ENCODE measurements at regions not wholly inside any gene's neighbourhood (a gene's known extent, or its start where the extent isn't known, plus 50 kb on each side); places are given as distances from the start of the nearest gene placed in this dataset.

DNA sequence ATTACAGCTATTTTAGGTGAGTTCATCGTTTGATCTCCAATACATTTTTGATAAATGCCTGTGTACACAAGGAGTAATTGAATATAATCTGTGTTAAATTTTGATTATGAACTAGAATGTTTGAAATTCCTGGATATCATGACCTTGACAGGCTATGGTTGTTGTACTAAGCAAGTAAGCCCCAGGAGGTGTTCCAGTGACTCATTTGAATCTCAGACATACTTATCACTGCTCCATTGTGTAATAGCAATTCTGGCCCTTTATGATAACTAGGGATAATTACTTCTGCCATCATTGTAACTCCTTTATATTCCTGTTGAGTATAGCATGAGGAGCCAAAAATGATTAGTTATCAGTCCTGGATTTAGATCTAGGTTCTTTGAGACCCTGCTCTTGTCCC is 1424.6 kb upstream of the ADGRB3 start:
- H3K4me1 ChIP-seq (replicated peaks), result peaks cover 5% of the 10 kb centered on the region
- H3K4me3 ChIP-seq, result no peak overlapping the region
- H3K9me3 ChIP-seq, result no peaks in the 10 kb centered on the region
- DNase-seq (ENCODE audit: low spot score), result no peak
- WGBS, result 74% methylated on average over 1 of the region's 1 CpG
- no peaks in the 10 kb centered on the region for H3K27me3 ChIP-seq (replicated peaks; ENCODE audit: insufficient read depth)
- no peak overlapping the region for H3K27ac ChIP-seq
- TF ChIP-seq POLR2AphosphoS5 (IDR thresholded peaks at IDR 0.05), result no peak
- no peaks in the 10 kb centered on the region for H3K36me3 ChIP-seq
- intact Hi-C loops (cut with DNase I), result no loop called here

DNA sequence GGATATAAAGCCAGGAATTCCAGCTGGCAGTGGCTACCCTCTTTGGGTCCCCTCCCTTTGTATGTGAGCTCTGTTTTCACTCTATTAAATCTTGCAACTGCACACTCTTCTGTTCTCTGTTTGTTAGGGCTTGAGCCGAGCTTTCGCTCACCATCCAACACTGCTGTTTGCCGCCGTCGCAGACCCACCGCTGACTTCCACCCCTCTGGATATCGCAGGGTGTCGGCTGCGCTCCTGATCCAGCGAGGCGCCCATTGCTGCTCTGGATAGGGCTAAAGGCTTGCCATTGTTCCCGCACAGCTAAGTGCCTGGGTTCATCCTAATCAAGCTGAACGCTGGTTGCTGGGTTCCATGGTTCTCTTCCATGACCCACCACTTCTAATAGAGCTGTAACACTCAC is 1433.5 kb upstream of the ADGRB3 start:
- Histone ChIP-seq H3K4me1 (replicated peaks) (no peaks in the 10 kb centered on the region), H3K27ac (no peak overlapping the region), H3K27me3 (replicated peaks; ENCODE audit: insufficient read depth) (no peaks in the 10 kb centered on the region), H3K4me3 (no peak overlapping the region), H3K9me3 (no peaks in the 10 kb centered on the region), H3K36me3 (no peaks in the 10 kb centered on the region)
- DNase-seq (ENCODE audit: low spot score), result no peak
- 99% methylated on average over 13 of the region's 13 CpGs for WGBS
- TF ChIP-seq POLR2A (IDR thresholded peaks at IDR 0.05) (no peak), POLR2AphosphoS5 (IDR thresholded peaks at IDR 0.05) (no peak)
- TF ChIP-seq, protein P1, sequence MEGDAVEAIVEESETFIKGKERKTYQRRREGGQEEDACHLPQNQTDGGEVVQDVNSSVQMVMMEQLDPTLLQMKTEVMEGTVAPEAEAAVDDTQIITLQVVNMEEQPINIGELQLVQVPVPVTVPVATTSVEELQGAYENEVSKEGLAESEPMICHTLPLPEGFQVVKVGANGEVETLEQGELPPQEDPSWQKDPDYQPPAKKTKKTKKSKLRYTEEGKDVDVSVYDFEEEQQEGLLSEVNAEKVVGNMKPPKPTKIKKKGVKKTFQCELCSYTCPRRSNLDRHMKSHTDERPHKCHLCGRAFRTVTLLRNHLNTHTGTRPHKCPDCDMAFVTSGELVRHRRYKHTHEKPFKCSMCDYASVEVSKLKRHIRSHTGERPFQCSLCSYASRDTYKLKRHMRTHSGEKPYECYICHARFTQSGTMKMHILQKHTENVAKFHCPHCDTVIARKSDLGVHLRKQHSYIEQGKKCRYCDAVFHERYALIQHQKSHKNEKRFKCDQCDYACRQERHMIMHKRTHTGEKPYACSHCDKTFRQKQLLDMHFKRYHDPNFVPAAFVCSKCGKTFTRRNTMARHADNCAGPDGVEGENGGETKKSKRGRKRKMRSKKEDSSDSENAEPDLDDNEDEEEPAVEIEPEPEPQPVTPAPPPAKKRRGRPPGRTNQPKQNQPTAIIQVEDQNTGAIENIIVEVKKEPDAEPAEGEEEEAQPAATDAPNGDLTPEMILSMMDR (IDR thresholded peaks at IDR 0.05), result no peak
- intact Hi-C loops (cut with DNase I), result no loop called here

DNA sequence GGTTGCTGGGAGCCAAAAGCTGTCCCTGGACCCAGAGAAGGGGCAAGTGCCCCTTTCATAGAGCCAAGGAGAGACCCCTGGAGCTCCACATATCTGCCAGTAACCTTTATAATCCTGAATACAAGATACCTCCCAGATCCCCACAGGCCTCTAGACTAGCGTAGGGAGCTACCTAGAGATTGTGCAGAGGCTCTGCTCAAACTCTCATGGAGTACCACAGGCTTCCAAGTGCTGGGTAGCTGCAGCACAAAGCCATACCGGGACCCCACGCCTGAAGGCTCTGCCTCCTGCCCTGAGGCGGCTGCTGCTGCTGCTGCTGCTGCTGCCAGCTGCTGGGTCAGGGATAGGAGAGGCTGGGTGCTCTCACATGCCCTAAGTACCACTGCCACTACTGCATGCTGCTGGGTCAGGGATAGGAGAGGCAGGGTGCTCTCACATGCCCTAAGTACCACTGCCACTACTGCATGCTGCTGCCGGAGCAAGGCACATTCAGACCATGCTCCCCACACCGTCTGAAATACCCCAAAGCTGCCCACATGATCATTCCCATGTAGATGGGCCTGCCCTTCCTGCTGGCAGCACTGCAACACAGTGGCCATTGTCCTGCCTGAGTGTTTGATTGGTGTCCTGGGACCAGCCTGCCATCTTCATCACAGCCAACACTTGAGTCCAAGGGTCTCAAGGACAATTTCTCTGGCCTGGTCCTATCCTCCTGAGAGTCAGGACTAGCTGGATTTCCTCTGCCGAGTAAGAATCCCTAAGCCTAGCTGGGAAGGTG is 1434.3 kb upstream of the ADGRB3 start:
- Histone ChIP-seq H3K4me3 (no peak overlapping the region), H3K27me3 (replicated peaks; ENCODE audit: insufficient read depth) (no peaks in the 10 kb centered on the region), H3K36me3 (no peaks in the 10 kb centered on the region), H3K9me3 (no peaks in the 10 kb centered on the region), H3K27ac (no peak overlapping the region), H3K4me1 (replicated peaks) (no peaks in the 10 kb centered on the region)
- 65% methylated on average over 3 of the region's 7 CpGs for WGBS
- DNase-seq (ENCODE audit: low spot score), result no peak
- intact Hi-C loops (cut with DNase I), result no loop called here
- no peak for TF ChIP-seq POLR2AphosphoS5 (IDR thresholded peaks at IDR 0.05)
- TF ChIP-seq, protein P1 (IDR thresholded peaks at IDR 0.05), result no peak
- no peak for TF ChIP-seq POLR2A (IDR thresholded peaks at IDR 0.05)

DNA sequence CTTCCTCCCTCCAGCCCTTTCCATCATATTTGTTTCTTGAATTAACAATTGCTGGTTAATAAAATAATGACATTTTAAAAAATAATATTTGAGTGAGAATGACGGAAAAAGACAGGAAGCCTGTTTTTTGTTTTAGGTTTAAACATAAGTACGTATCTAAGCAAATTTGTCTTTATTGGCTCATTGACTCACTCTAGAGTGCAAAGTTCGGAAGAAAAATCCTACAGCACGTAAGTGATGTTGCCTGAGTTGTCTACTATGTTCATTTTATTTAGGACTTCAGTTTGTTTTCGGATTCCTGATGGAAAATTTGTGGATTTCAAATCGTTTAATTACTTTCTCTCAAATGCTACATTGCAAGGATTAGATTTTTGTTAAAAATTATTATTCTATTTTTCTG is 1435.7 kb upstream of the ADGRB3 start:
- Histone ChIP-seq H3K27me3 (replicated peaks; ENCODE audit: insufficient read depth) (no peaks in the 10 kb centered on the region), H3K4me1 (replicated peaks) (no peaks in the 10 kb centered on the region), H3K4me3 (no peak overlapping the region), H3K36me3 (no peaks in the 10 kb centered on the region), H3K27ac (no peak overlapping the region), H3K9me3 (no peaks in the 10 kb centered on the region)
- WGBS, result 82% methylated on average over 6 of the region's 6 CpGs
- TF ChIP-seq POLR2AphosphoS5 (IDR thresholded peaks at IDR 0.05) (no peak), POLR2A (IDR thresholded peaks at IDR 0.05) (no peak)
- TF ChIP-seq, protein P1 (IDR thresholded peaks at IDR 0.05), result no peak
- no peak for DNase-seq (ENCODE audit: low spot score)
- intact Hi-C loops (cut with DNase I), result no loop called here

DNA sequence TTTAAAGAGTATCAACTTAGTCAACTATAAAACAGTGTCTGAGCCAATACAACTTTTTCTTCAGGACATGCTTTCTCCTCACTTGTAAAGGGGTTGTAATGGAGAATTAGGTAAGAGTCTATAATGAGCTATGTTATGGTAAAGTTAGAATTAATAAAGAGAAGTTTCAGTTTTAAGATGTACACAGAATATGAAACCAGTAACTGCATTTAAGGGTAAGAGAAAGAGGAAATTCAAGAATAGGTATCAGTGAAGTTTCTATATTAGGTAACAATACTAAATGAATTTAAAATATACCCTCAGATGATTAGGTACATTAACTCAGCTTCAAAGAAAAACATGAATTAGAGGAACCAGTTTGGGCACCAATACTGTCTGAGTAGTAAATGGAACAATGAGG is 1444.3 kb upstream of the ADGRB3 start:
- no peak overlapping the region for H3K27ac ChIP-seq
- TF ChIP-seq POLR2AphosphoS5 (IDR thresholded peaks at IDR 0.05), result no peak
- TF ChIP-seq, protein P1 (IDR thresholded peaks at IDR 0.05), result no peak
- TF ChIP-seq POLR2A (IDR thresholded peaks at IDR 0.05), result no peak
- DNase-seq (ENCODE audit: low spot score), result no peak
- intact Hi-C loops (cut with DNase I), result no loop called here
- H3K4me1 ChIP-seq (replicated peaks), result no peaks in the 10 kb centered on the region
- no peak overlapping the region for H3K4me3 ChIP-seq
- H3K36me3 ChIP-seq, result no peaks in the 10 kb centered on the region
- H3K27me3 ChIP-seq (replicated peaks; ENCODE audit: insufficient read depth), result no peaks in the 10 kb centered on the region
- H3K9me3 ChIP-seq, result no peaks in the 10 kb centered on the region

Data from prostate gland (tissue), 2 donors.